Spleen (tissue), 11 donors: ENCODE measurements at regions not wholly inside any gene's neighbourhood (a gene's known extent, or its start where the extent isn't known, plus 50 kb on each side); places are given as distances from the start of the nearest gene placed in this dataset.

Experiments used
- DNase-seq: peaks from one replicate; pipeline ENCODE4 v3.0.0-alpha.2; 2020
- H3K27ac ChIP-seq, 8 donors: fragments of 200-600 bp; sonication (generic) in 7 of 8; 1 replicate in 4 of 8; 2 replicates in 4 of 8; pipeline versions ENCODE4 v1.5.0 to v1.8.0; 2016 to 2021; ENCODE audit warnings: inconsistent platforms in 4 of 8, mild to moderate bottlenecking in 4 of 8, moderate library complexity in 1 of 8
- H3K27me3 ChIP-seq, 7 donors: fragments of 200-600 bp; sonication (generic) in 6 of 7; replicated peaks in 1 of 7; 1 replicate in 4 of 7; 2 replicates in 3 of 7; pipeline versions ENCODE4 v1.5.0 to v1.8.0; 2016 to 2021; ENCODE audit warnings: inconsistent platforms in 3 of 7, mild to moderate bottlenecking in 1 of 7
- H3K36me3 ChIP-seq, 6 donors: fragments of 200-600 bp; sonication (generic) in 5 of 6; 1 replicate in 4 of 6; 2 replicates in 2 of 6; pipeline versions ENCODE4 v1.5.0 to v1.8.0; 2016 to 2021; ENCODE audit warnings: inconsistent platforms in 2 of 6
- H3K4me1 ChIP-seq, 6 donors: fragments of 200-600 bp; sonication (generic) in 5 of 6; 1 replicate in 3 of 6; 2 replicates in 3 of 6; pipeline versions ENCODE4 v1.5.0 to v1.8.0; 2016 to 2021; ENCODE audit warnings: inconsistent platforms in 3 of 6
- H3K4me3 ChIP-seq, 8 donors: fragments of 200-600 bp; sonication (generic) in 7 of 8; 1 replicate in 4 of 8; 2 replicates in 4 of 8; pipeline versions ENCODE4 v1.5.0 to v1.8.0; 2016 to 2021; ENCODE audit warnings: inconsistent platforms in 4 of 8, mild to moderate bottlenecking in 4 of 8, moderate library complexity in 2 of 8
- H3K9me3 ChIP-seq, 8 donors: fragments of 200-600 bp; sonication (generic) in 7 of 8; 1 replicate in 4 of 8; 2 replicates in 4 of 8; pipeline versions ENCODE4 v1.5.0 to v1.8.0; 2016 to 2021; ENCODE audit warnings: inconsistent platforms in 4 of 8
- POLR2A ChIP-seq, 3 donors: fragments of 450-650 bp; IDR thresholded peaks; one replicate each; pipeline ENCODE4 v1.5.1; 2017; ENCODE audit warnings: antibody characterized with exemption in 3 of 3, mild to moderate bottlenecking in 1 of 3
- POLR2AphosphoS5 ChIP-seq, 3 donors: sonication (generic); formaldehyde crosslinking; IDR thresholded peaks; one replicate each; pipeline ENCODE4 v1.5.1; 2017; ENCODE audit warnings: antibody characterized with exemption in 3 of 3
- WGBS, 5 donors: extraction: QIAGEN DNeasy Blood & Tissue Kit in 3 of 5; methylation state at CpG; one replicate each; pipeline versions ENCODE4 v1.1.5 to v1.1.7; 2013 to 2018; 5-methylcytosine and 5-hydroxymethylcytosine counted together
- intact Hi-C: fragments of 100-400 bp; cut with DNase I; formaldehyde crosslinking; loops from one replicate; pipeline ENCODE4 v1.15.0; 2023; ENCODE audit warnings: low total_unique reads
- TF ChIP-seq, protein P1 (sequence below), 11 experiments: fragments of 200-600 bp in 7 of 11; fragments of 450-650 bp in 4 of 11; sonication (generic) in 4 of 11; IDR thresholded peaks in 8 of 11; conservative IDR thresholded peaks in 3 of 11; 1 replicate in 7 of 11; 2 replicates in 4 of 11; pipeline versions ENCODE4 v1.4.0 to v1.8.0; 2016 to 2021; ENCODE audit warnings: antibody characterized with exemption in 11 of 11, inconsistent platforms in 4 of 11, mild to moderate bottlenecking in 1 of 11
- donor health status: healthy with polysubstance abuse.
- donor health status: DM: no; HTN: no; CAD: no; lungs with moderate emphysema.
- donor health status: DM: no; HTN: no; CAD: no.
- donor health status: Bipolar disorder and iron deficiency.
- donor health status: healthy.
- donor health status: DM: no; HTN: no; CAD: no.
- donor health status: DM: yes; HTN: yes; CAD: no.

- peaks cover 0 to 6% (median 0%) of the 10 kb centered on the region in 7 donors for H3K27me3 ChIP-seq
- peaks cover 0 to 14% (median 3%) of the 10 kb centered on the region in 6 donors for H3K4me1 ChIP-seq
- no peak overlapping the region for H3K4me3 ChIP-seq
- H3K27ac ChIP-seq, result no peak overlapping the region
- TF ChIP-seq, protein P1, sequence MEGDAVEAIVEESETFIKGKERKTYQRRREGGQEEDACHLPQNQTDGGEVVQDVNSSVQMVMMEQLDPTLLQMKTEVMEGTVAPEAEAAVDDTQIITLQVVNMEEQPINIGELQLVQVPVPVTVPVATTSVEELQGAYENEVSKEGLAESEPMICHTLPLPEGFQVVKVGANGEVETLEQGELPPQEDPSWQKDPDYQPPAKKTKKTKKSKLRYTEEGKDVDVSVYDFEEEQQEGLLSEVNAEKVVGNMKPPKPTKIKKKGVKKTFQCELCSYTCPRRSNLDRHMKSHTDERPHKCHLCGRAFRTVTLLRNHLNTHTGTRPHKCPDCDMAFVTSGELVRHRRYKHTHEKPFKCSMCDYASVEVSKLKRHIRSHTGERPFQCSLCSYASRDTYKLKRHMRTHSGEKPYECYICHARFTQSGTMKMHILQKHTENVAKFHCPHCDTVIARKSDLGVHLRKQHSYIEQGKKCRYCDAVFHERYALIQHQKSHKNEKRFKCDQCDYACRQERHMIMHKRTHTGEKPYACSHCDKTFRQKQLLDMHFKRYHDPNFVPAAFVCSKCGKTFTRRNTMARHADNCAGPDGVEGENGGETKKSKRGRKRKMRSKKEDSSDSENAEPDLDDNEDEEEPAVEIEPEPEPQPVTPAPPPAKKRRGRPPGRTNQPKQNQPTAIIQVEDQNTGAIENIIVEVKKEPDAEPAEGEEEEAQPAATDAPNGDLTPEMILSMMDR (IDR thresholded peaks at IDR 0.05 in 8 of 11, conservative IDR thresholded peaks at IDR 0.05 in 3 of 11), result no peak
- TF ChIP-seq POLR2A (IDR thresholded peaks at IDR 0.05) (no peak), POLR2AphosphoS5 (IDR thresholded peaks at IDR 0.05) (no peak)
- no peak for DNase-seq
- intact Hi-C loops, result no loop called here
- no peaks in the 10 kb centered on the region for H3K36me3 ChIP-seq
- no peaks in the 10 kb centered on the region for H3K9me3 ChIP-seq
- 86 to 100% (median 98%) methylated on average over 2 of the region's 2 CpGs for WGBS, 5 donors
These were observed 341.5 kb upstream of the ZMIZ1 start for GRCh38 chr10:78727251-78727650.

- peaks cover 0 to 6% (median 0%) of the 10 kb centered on the region in 7 donors for H3K27me3 ChIP-seq
- TF ChIP-seq POLR2A (IDR thresholded peaks at IDR 0.05) (no peak), POLR2AphosphoS5 (IDR thresholded peaks at IDR 0.05) (peak in 1 of 3 donors; percentile 40)
- TF ChIP-seq, protein P1 (IDR thresholded peaks at IDR 0.05 in 8 of 11, conservative IDR thresholded peaks at IDR 0.05 in 3 of 11), result no peak
- WGBS, 5 donors, result 40 to 53% (median 48%) methylated on average over 3 of the region's 3 CpGs
- no peaks in the 10 kb centered on the region for H3K36me3 ChIP-seq
- H3K4me1 ChIP-seq, result peaks cover 0 to 14% (median 3%) of the 10 kb centered on the region in 6 donors
- no peak overlapping the region for H3K4me3 ChIP-seq
- intact Hi-C loops, result no loop called here
- no peak for DNase-seq
- no peaks in the 10 kb centered on the region for H3K9me3 ChIP-seq
- no peak overlapping the region for H3K27ac ChIP-seq
These were observed 341.0 kb upstream of the ZMIZ1 start for GRCh38 chr10:78727728-78728127.

DNA sequence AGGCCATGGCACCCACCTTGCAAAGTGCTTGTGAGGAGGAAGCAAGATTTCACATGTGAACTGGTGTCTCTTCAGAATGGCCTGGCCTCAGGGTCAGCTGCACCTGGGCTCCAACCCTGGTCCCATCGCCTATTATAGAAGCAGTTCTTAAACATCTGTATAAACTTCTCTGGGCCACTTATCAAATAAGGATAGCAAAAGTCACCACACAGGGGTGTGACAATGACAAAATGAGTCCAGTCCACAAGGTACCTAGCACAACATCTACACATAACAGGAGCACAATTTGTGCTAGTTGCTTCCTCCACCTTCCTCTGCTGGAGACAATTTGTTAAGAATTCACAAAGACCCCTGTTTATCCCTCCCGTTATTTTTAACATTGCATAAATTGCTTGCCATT, 340.6 kb upstream of the ZMIZ1 start:
- DNase-seq, result no peak
- 83 to 93% (median 89%) methylated on average over 2 of the region's 2 CpGs for WGBS, 5 donors
- no peak overlapping the region for H3K4me3 ChIP-seq
- intact Hi-C loops, result no loop called here
- peaks cover 0 to 14% (median 3%) of the 10 kb centered on the region in 6 donors for H3K4me1 ChIP-seq
- peaks cover 0 to 6% (median 0%) of the 10 kb centered on the region in 7 donors for H3K27me3 ChIP-seq
- H3K36me3 ChIP-seq, result no peaks in the 10 kb centered on the region
- H3K27ac ChIP-seq, result no peak overlapping the region
- no peaks in the 10 kb centered on the region for H3K9me3 ChIP-seq
- TF ChIP-seq POLR2AphosphoS5 (IDR thresholded peaks at IDR 0.05) (no peak), POLR2A (IDR thresholded peaks at IDR 0.05) (no peak)
- TF ChIP-seq, protein P1 (IDR thresholded peaks at IDR 0.05 in 8 of 11, conservative IDR thresholded peaks at IDR 0.05 in 3 of 11), result no peak

DNA sequence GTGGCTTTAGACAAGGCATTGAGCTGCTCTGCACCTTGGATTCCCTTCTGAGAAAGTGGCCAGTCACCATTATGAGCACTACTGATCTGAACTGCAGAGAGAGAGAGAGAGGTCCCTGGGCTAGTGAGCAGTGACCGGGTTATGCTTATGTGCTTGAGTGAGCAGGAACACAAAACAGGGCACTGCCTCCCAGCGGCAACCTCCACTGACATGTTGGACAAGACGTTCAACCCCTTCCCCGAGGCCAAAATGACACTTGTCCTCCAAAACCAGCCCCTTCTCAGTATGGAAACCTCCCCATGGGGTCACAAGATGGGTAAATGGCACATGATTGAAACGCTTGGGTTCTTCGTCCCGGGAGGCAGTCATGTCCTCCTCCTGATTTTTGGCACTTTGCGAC, 339.4 kb upstream of the ZMIZ1 start:
- Histone ChIP-seq H3K9me3 (no peaks in the 10 kb centered on the region), H3K27me3 (peaks cover 0 to 6% (median 0%) of the 10 kb centered on the region in 7 donors), H3K4me3 (no peak overlapping the region), H3K36me3 (no peaks in the 10 kb centered on the region), H3K4me1 (peaks cover 0 to 14% (median 3%) of the 10 kb centered on the region in 6 donors), H3K27ac (no peak overlapping the region)
- intact Hi-C loops, result no loop called here
- WGBS, 5 donors, result 95 to 97% (median 96%) methylated on average over 8 of the region's 8 CpGs
- no peak for DNase-seq
- TF ChIP-seq, protein P1 (IDR thresholded peaks at IDR 0.05 in 8 of 11, conservative IDR thresholded peaks at IDR 0.05 in 3 of 11), result no peak
- TF ChIP-seq POLR2A (IDR thresholded peaks at IDR 0.05), result no peak
- no peak for TF ChIP-seq POLR2AphosphoS5 (IDR thresholded peaks at IDR 0.05)
